Keratinocyte (primary cell): ENCODE measurements at regions not wholly inside any gene's neighbourhood (a gene's known extent, or its start where the extent isn't known, plus 50 kb on each side); places are given as distances from the start of the nearest gene placed in this dataset.

ENCODE experiments used
- DNase-seq: peaks from one replicate; pipeline ENCODE4 v3.0.0-alpha.2; 2011; ENCODE audit warnings: low read depth, missing footprints, low spot score
- FAIRE-seq: peaks from 2 replicates; lab custom pipeline; 2011; peaks lifted over from hg19 to GRCh38; lab: Jason Lieb, UNC
- H2AFZ ChIP-seq: 2 replicates; pipeline ENCODE4 v1.6.0; 2012; ENCODE audit warnings: low read length, control low read depth, inconsistent platforms; ENCODE audit not compliant: control insufficient read depth
- H3K27ac ChIP-seq: 2 replicates; pipeline ENCODE4 v1.5.1; 2011; ENCODE audit warnings: low read length; ENCODE audit not compliant: control insufficient read depth, insufficient read depth
- H3K27me3 ChIP-seq: 3 replicates; pipeline ENCODE4 v1.6.0; 2011; ENCODE audit warnings: low read length; ENCODE audit not compliant: control insufficient read depth, insufficient read depth; ENCODE audit errors: extremely low read depth
- H3K36me3 ChIP-seq, 2 experiments: 2 replicates in 1 of 2; 3 replicates in 1 of 2; pipeline ENCODE4 v1.5.1; 2011; ENCODE audit warnings: low read length in 2 of 2, mild to moderate bottlenecking in 1 of 2; ENCODE audit not compliant: control insufficient read depth in 2 of 2, insufficient read depth in 2 of 2; ENCODE audit errors: extremely low read depth in 1 of 2
- H3K4me1 ChIP-seq: 3 replicates; pipeline ENCODE4 v1.5.1; 2011; ENCODE audit warnings: low read length; ENCODE audit not compliant: control insufficient read depth, insufficient read depth; ENCODE audit errors: extremely low read depth
- H3K4me2 ChIP-seq: 3 replicates; pipeline ENCODE4 v1.6.0; 2011; ENCODE audit warnings: low read depth, low read length; ENCODE audit not compliant: control insufficient read depth, insufficient read depth; ENCODE audit errors: extremely low read depth
- H3K4me3 ChIP-seq, 3 experiments: fragments of 200-600 bp in 1 of 3; sonication (generic) in 1 of 3; 2 replicates in 2 of 3; 3 replicates in 1 of 3; pipeline ENCODE4 v1.5.1; 2011 to 2016; ENCODE audit warnings: low read length in 3 of 3, mild to moderate bottlenecking in 3 of 3, control low read depth in 2 of 3, inconsistent platforms in 1 of 3, low read depth in 1 of 3, mixed read lengths in 1 of 3, mixed run types in 1 of 3, moderate library complexity in 1 of 3; ENCODE audit not compliant: control insufficient read depth in 2 of 3, insufficient read depth in 2 of 3; ENCODE audit errors: extremely low read depth in 1 of 3
- H3K79me2 ChIP-seq: 2 replicates; pipeline ENCODE4 v1.6.0; 2012; ENCODE audit warnings: low read length; ENCODE audit not compliant: control insufficient read depth, insufficient read depth
- H3K9ac ChIP-seq: 3 replicates; pipeline ENCODE4 v1.6.0; 2011; ENCODE audit warnings: low read length; ENCODE audit not compliant: control insufficient read depth, insufficient read depth; ENCODE audit errors: extremely low read depth
- H3K9me1 ChIP-seq: 3 replicates; pipeline ENCODE4 v1.6.0; 2011; ENCODE audit warnings: low read length; ENCODE audit not compliant: control insufficient read depth, insufficient read depth; ENCODE audit errors: extremely low read depth
- H3K9me3 ChIP-seq: 2 replicates; pipeline ENCODE4 v1.5.1; 2012; ENCODE audit warnings: low read depth, low read length; ENCODE audit not compliant: control insufficient read depth
- H4K20me1 ChIP-seq: 3 replicates; pipeline ENCODE4 v1.6.0; 2011; ENCODE audit warnings: low read length; ENCODE audit not compliant: control insufficient read depth, insufficient read depth; ENCODE audit errors: extremely low read depth
- CTCF ChIP-seq, 3 experiments: IDR thresholded peaks in 1 of 3; conservative IDR thresholded peaks in 1 of 3; optimal IDR thresholded peaks in 1 of 3; 2 replicates in 2 of 3; 3 replicates in 1 of 3; pipeline versions ENCODE3 to v1.5.1; 2011; ENCODE audit warnings: low read length in 3 of 3, mild to moderate bottlenecking in 3 of 3, moderate library complexity in 2 of 3, control low read depth in 1 of 3, inconsistent platforms in 1 of 3; ENCODE audit not compliant: insufficient read depth in 2 of 3; ENCODE audit errors: extremely low read depth in 1 of 3
- EZH2 ChIP-seq: IDR thresholded peaks from one replicate; pipeline ENCODE4 v1.6.1; 2012; ENCODE audit warnings: inconsistent platforms, mild to moderate bottlenecking, low read length, moderate library complexity
- dilution Hi-C: fragments of 300-500 bp; cut with MboI; formaldehyde crosslinking; loops from one replicate; pipeline ENCODE4 v1.7.0; 2020; ENCODE audit warnings: low sequenced_read_pairs; ENCODE audit not compliant: extremely low pct_ligation_motif_present

- dilution Hi-C loops, result loop anchor here (5.0 kb wide), 1 partner anchor 58 kb away; the partner anchor contains the start of gene TGIF1
- DNase-seq (no peak), FAIRE-seq (no peak)
- Histone ChIP-seq H3K9me3 (peaks cover 2% of the 10 kb centered on the region), H3K79me2 (no peaks in the 10 kb centered on the region), H4K20me1 (no peaks in the 10 kb centered on the region), H3K27me3 (no peaks in the 10 kb centered on the region), H3K9ac (no peak overlapping the region), H3K4me2 (no peak overlapping the region), H3K4me1 (peaks cover 8% of the 10 kb centered on the region), H3K9me1 (no peaks in the 10 kb centered on the region), H3K36me3 (no peaks in the 10 kb centered on the region), H2AFZ (no peak overlapping the region), H3K4me3 (no peak overlapping the region), H3K27ac (no peak overlapping the region)
- TF ChIP-seq CTCF (optimal IDR thresholded peaks at IDR 0.05 in 1 of 3, IDR thresholded peaks at IDR 0.05 in 1 of 3, conservative IDR thresholded peaks at IDR 0.05 in 1 of 3; ENCODE audit: extremely low read depth in 1 of 3, insufficient read depth in 2 of 3, low read length in 3 of 3) (no peak), EZH2 (no peak)
These were observed 55.3 kb upstream of the TGIF1 start for GRCh38 chr18:3394648-3395047.

DNA sequence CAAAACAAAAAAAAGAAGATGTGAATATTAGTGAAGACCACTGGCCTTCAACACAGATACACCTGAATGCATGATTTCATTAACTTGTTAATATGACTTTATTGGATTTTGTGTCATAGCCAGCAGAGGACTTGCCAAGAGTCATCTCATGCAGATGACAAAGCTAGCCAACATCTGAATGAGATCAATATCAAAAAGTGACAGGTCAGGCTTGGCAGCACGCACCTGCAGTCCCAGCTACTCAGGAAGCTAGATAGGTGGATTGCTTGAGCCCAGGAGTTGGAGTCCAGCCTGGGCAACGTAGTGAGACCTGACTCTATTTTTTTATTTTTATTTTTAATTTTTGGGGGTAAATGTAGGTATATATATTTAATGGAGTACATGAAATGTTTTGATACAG is 54.5 kb upstream of the TGIF1 start:
- Histone ChIP-seq H3K9me3 (peaks cover 2% of the 10 kb centered on the region), H3K27me3 (no peaks in the 10 kb centered on the region), H4K20me1 (no peaks in the 10 kb centered on the region), H3K36me3 (no peaks in the 10 kb centered on the region), H3K4me1 (peaks cover 8% of the 10 kb centered on the region), H3K79me2 (no peaks in the 10 kb centered on the region), H3K9ac (no peak overlapping the region), H3K9me1 (no peaks in the 10 kb centered on the region), H2AFZ (no peak overlapping the region), H3K27ac (no peak overlapping the region), H3K4me3 (no peak overlapping the region), H3K4me2 (no peak overlapping the region)
- dilution Hi-C loops, result no loop called here
- DNase-seq, result no peak
- TF ChIP-seq EZH2, result no peak
- no peak for TF ChIP-seq CTCF (optimal IDR thresholded peaks at IDR 0.05 in 1 of 3, IDR thresholded peaks at IDR 0.05 in 1 of 3, conservative IDR thresholded peaks at IDR 0.05 in 1 of 3; ENCODE audit: extremely low read depth in 1 of 3, insufficient read depth in 2 of 3, low read length in 3 of 3)
- no peak for FAIRE-seq
